ENCODE measurements at regions not wholly inside any gene's neighbourhood (a gene's known extent, or its start where the extent isn't known, plus 50 kb on each side); places are given as distances from the start of the nearest gene placed in this dataset.
"Not testable (repeated sequence)": the region's sequence is repeated elsewhere in the genome, so short reads cannot be mapped to it uniquely, and the experiment has no call there.

GRCh38 chr6:113039005-113039404, 691.9 kb downstream of the RFPL4B start:
- DNase-seq = no peak

GRCh38 chr6:113047148-113047547, 700.0 kb downstream of the RFPL4B start:
- no peak for DNase-seq

DNA sequence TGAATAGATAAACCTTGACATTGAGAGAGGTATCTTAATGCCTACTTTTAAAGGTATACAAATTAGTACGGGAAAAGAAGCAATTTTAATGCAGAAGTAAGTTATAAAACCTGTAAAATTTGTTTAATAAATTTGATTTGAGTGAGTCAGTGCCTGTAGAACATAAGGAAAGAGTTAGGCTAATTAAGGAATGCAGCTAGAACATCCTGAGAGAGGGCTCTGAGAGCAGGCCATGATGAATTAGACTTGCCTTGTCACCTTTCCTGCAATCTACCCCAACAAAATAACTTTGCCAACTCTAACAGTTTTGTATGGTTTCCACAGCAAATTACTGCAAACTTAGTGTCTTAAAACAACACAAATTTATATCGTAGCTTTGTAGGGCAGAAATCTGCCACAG, 700.8 kb downstream of the RFPL4B start:
- DNase-seq = no peak

- DNase-seq = no peak
Measured at GRCh38 chr6:113048741-113049140, 701.6 kb downstream of the RFPL4B start.

- no peak for DNase-seq
Measured at GRCh38 chr6:113049190-113049589, 702.1 kb downstream of the RFPL4B start.

DNA sequence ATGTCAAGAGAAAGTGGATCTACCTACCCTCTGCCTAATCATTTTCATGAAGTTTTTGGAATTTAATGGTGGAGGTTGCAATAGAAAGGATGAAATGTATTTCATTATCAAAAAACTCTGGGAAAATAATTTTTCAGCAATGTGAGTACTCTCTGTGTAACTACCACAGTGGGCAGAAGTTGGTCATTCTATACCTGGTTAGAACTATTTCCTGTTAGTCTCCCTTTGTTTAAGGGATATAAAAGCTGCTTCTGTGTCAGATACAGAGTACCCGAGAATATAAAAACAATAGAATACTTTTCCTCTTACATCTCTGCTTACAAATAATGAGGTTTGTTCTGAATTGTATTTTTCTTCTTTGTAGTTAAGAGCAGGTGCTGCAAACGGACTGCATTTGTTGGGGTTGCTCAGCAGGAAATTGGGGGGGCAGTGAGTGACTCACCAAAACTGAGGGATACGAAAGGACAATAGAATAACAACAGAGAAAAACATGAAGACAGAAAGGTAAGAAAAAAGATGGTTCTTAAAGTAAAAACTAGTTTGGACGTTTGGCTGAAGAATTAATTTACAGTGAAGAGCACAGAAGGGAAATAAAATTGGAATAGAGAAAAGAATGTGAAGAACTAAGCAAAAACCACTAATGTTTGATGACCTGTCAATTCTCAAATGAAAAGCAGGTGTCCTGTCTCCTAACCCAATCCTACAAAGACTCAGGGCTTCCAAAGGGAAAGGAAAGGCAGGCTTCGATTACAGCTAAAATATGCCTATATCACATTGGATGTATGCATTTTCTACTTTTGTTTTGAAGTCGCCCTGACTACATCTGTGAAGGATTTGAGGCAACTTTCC, 703.1 kb downstream of the RFPL4B start:
- DNase-seq = peak; percentile 53

DNA sequence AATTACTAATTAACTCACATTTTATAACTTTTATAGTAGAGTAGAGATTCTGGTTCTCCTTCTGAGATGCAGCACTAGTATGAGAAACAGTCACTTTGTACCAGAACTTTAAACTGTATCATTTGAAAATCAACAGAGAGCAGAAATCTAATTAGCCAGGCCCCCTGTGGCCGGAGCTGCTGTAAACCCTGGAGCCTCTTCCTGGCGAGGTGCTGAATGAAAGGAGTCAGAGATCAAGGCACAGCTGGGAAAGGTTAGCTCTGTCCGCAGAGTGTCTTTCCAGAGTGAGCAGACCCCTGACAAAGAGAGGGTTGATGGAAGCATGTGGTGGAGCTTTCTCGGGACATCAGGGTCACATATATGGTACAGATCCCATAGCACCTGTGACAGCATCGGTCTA, 703.8 kb downstream of the RFPL4B start:
- DNase-seq = peak; percentile 34

DNA sequence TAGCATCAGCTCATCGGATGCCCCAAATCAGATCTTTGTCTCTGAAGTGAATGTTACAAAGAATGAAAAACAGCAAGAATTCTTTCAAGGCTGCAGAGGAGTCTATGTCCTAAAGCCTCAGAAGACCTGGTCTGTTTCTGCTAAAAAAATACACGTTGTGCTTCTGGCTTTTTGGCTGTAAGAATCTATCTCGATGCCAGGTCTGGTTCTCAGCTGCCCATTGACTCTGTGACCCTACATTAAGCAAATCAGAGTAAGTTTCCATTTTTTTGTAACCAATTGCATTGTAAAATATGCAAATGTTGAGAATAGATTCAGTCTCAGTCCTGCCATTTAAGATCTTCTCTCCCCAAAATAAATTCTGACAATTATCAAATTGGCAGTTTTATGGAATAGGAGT, 705.4 kb downstream of the RFPL4B start:
- no peak for DNase-seq

DNA sequence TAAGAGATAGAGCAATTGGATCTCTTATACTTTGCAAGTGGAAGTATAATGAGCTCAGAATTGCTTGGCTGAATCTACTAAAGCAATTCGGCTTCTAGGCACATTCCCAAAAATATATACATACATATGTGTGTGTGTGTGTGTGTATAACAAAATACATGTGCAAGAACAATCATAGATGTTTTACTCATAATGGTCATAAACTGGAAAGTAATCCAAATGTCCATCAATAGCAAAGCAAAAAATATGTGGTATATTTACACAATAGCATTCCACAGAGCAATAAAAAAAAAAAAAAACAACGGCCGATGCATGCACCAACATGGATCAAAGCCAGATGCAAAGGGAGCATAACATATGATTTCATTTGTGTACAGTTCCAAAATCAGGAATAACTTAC, 707.9 kb downstream of the RFPL4B start:
- peak; percentile 53 for DNase-seq

DNA sequence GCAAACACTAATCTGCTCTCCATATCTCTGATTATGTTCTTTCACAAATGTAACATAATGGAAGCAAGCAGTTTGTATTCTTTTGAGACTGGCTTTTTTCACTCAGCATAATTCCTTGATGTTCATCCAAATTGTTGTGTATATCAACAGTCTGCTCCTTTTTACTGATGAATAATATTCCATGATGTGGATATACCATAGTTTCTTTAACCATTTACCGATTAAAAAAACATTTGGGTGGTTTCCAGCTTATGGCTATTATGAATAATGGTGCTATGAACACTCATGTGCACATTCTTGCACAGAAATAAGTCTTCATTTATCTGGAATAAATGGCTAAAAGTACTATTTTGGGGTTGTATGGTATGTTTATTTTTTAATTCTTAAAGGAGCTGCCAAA, 708.9 kb downstream of the RFPL4B start:
- no peak for DNase-seq

DNA sequence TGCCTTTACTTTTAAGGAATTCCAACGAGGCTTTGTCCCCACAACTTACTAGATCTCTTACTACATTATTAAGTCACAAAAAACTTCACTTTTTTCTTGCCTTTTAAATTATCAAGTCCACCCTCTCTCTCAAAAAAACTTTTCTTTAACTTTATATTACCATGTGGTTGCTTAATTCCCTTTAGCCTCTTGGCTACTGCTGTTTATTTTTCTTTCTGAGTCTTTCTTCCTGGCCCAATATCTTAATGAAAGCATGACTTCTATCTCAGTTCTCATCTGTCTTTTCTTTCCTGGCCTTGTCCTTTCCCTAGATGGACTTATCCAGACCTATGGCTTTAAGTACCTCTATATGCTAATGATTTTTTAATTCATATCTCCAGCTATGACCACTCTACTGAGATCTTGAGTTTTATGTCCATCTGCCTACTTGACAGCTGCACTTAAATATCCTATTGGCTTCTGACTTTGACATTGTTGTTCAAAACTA, 710.5 kb downstream of the RFPL4B start:
- no peak for DNase-seq

DNA sequence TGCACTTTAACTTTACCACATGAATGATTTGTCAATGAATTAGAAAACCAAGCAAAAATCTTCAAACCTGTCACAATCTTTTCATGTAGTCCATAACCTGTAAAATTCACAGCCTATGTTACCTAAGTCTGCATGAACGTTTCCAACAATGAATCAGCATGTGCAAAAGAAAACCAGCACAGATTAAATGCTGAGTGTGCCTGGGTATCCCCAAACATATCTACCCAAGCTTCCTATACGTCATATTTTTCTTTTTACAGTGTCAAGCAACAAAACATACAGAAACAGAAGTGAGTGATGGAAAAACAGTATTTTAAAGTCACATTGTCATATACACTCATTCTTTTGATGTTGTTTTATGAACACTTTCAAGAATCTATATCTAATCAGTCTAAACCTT, 713.5 kb downstream of the RFPL4B start:
- DNase-seq = no peak

GRCh38 chr6:113065611-113066010, 718.5 kb downstream of the RFPL4B start:
- DNase-seq = peak; percentile 56

GRCh38 chr6:113067612-113068275, 720.6 kb downstream of the RFPL4B start:
- no peak for DNase-seq

DNA sequence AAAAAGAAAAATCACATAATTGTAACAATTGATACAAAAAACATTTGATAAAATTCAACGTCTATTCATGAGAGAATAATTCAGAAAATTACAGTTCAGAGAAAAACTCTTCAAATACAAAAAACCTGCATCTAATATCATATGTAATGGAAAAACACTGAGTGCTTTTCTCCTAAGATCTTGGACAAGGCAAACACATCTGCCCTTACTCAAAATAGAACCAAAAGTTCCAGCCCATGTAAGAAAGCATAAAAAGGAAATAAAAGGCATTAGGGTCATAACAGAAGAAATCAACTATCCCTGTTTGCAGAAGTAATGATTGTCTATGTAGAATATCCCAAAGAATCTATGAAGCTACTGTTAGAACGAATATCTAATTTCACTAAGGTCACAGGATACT, 721.4 kb downstream of the RFPL4B start:
- peak; percentile 57 for DNase-seq

- not testable (repeated sequence) for DNase-seq
Measured at GRCh38 chr6:113070681-113071080, 723.6 kb downstream of the RFPL4B start.

- DNase-seq = no peak
Measured at GRCh38 chr6:113073611-113074191, 726.6 kb downstream of the RFPL4B start.

DNA sequence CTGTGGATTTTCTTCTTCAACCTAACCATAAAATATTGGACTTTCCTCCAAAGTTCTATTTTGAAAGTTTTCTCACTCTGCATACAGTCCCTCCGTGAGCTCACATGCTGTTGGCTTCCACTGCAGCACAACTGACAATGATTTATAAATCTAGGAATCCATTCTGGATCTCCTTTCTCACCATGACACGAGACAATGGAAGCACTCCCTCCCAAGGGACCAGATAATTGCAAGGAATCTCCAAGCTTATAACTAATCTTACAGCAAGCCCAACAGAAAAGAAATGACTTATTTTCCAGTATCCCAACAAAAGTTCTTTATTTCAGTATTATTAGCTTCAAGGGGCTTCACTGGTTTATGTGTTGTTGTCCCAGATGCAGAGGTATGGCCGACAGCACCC, 729.0 kb downstream of the RFPL4B start:
- DNase-seq = no peak

DNA sequence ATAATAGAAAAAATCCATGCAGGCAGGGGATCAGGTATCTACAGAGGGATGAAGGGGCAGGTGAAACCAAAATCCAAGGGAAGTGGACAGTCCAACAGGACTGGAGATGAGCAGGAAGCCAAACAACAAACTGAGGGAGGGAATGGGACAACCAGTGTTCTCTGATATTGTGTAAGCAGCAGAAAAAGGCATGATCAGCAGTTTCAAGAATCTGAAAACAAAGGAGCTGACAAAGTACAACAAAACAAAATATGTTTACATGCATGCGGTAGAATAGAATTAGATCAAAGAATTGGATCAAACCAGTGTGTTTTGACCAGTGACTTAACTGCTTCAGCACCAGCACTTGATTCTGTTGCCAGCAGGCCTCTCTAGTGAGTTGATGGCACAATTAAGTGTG, 729.7 kb downstream of the RFPL4B start:
- no peak for DNase-seq

GRCh38 chr6:113077794-113078193, 730.7 kb downstream of the RFPL4B start:
- no peak for DNase-seq

DNA sequence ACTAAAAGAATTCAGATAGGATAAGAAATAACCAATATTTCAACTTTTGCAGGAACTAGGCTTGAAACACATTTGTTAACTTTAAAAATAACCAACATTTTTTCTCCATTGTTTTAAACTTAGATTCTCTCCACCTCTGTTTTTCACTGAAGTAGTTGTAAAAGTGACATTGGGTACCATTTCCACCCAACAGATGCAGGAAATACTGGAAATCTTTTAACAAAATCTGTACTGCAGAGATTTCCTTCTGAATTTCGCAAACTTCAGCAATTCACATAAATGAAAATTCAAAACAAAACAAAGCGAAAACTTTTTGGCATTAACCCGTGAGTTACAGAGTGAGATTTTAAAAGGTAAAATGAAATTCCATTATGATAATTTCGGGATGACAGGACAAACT, 731.7 kb downstream of the RFPL4B start:
- DNase-seq = no peak

DNA sequence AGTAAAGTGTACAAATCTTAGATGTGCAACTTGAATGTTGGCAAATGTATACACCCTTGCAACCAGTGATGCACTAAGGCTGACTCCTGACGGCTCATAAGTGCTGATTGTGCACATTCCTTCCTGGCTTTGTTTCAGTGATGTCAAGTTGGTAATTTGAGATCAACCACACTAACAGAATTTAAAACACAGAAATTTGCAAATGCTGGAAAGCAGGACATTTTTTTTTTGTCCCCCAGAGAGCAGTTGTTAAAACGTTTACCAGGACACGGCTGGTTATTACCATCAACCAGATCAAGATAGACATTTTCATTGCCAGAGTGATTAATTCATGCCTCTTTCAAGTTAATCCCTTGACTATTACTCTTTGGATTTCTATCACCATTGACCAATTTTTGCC, 735.6 kb downstream of the RFPL4B start:
- DNase-seq = no peak

- no peak for DNase-seq
Measured at GRCh38 chr6:113083947-113084346, 736.8 kb downstream of the RFPL4B start.

Measured in muscle of arm (tissue), 1 donor.